ENCODE measurements at regions not wholly inside any gene's neighbourhood (a gene's known extent, or its start where the extent isn't known, plus 50 kb on each side); places are given as distances from the start of the nearest gene placed in this dataset.
"Not testable (repeated sequence)": the region's sequence is repeated elsewhere in the genome, so short reads cannot be mapped to it uniquely, and the experiment has no call there.

DNA sequence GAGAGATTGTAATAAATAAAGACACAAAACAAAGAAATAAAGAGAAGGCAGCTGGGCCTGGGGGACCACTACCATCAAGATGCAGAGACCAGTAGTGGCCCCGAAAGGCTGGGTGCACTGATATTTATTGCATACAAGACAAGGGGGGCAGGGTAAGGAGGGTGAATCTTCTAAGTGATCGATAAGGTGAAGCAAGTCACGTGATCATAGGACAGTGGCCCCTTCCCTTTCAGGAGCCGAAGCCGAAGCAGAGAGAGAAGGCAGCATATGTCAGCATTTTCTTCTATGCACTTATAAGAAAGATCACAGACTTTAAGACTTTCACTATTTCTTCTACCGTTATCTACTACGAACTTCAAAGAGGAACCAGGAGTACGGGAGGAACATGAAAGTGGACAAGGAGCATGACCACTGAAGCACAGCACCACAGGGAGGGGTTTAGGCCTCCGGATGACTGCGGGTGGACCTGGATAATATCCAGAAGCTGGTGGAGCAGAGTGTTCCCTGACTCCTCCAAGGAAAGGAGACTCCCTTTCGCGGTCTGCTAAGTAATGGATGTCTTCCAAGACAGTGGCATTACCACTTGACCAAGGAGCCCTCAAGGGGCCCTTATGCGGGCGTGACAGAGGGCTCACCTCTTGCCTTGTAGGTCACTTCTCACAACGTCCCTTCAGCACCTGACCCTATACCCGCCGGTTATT is 126.4 kb downstream of the RBM46 start:
- H3K36me3 Mint-ChIP-seq (ENCODE audit: low read depth); H3K27me3 Mint-ChIP-seq (ENCODE audit: low read depth); H3K4me1 Mint-ChIP-seq (ENCODE audit: low read depth); H3K4me3 Mint-ChIP-seq (ENCODE audit: low read depth); H3K9me3 Mint-ChIP-seq; DNase-seq (ENCODE audit: low spot score); H3K27ac Mint-ChIP-seq; intact Hi-C loops (cut with micrococcal nuclease): not testable (repeated sequence)

DNA sequence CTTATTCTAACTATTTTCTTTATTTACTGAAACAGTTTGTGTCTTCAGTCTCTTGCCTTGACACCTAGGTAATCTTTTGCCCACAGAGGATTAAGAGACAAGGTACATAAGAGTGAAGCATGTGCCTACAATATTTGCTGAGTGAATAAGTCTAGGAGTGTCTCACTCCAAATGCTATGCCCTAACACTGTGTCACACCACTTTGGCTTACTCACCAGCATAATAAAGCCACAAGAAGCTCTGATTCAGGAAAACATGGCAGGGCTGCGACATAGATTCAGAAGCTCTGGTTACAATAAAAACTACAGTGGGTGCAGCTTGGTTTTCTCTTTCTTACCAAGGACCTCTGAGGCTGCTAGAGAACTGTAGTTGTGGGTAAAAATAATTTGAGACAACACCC is 127.1 kb downstream of the RBM46 start:
- Mint-ChIP-seq H3K9me3 (no peaks in the 10 kb centered on the region), H3K27ac (no peak overlapping the region), H3K4me1 (ENCODE audit: low read depth) (no peaks in the 10 kb centered on the region), H3K4me3 (ENCODE audit: low read depth) (no peak overlapping the region), H3K36me3 (ENCODE audit: low read depth) (no peaks in the 10 kb centered on the region), H3K27me3 (ENCODE audit: low read depth) (no peaks in the 10 kb centered on the region)
- no peak for DNase-seq (ENCODE audit: low spot score)
- intact Hi-C loops (cut with micrococcal nuclease) = no loop called here

DNA sequence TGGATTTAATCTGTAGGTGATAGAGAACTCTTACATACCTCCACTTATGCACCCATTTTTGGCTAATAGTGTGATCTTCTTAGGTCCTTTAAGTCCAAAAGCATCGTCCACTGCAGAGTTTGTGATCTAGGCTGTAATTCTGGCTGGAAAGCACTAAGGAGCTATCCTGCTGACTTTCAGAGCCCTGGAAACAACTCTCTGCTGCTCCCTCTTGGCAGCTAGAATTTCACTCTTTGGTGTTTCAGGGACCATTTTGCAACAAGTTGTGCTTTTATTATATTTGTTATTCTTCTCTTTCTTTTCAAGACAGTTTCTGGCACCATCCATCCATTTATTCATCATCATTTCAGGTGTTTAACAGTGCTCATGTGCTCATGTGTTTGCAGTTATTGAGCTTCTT is 130.0 kb downstream of the RBM46 start:
- H3K9me3 Mint-ChIP-seq = no peaks in the 10 kb centered on the region
- intact Hi-C loops (cut with micrococcal nuclease) = no loop called here

DNA sequence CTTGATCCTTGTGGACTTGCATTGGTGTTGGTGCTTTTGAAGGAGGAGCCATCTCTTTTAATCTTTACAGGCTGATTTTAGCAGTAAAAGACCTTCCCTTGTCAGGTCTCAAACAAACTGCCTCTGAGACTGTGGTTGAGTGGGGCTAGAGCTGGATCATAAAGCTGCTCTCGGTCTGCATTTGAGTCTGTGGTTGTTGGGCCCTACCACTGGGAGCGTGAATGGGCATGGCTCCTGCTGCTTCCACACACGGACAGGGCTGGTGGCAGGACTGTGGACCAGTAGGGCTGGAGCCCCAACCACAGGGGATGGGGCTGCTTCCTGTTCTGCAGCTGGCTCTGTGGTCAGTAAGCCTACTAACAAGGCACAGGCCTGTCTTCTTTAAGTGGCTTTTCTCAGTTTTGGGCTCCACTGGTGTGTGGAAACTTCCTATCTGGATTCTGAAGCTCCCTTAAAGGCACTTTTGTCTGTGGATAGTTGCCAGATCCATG is 130.6 kb downstream of the RBM46 start:
- intact Hi-C loops (cut with micrococcal nuclease) = no loop called here
- Mint-ChIP-seq H3K9me3 (no peaks in the 10 kb centered on the region), H3K36me3 (ENCODE audit: low read depth) (no peaks in the 10 kb centered on the region), H3K27ac (no peak overlapping the region), H3K4me1 (ENCODE audit: low read depth) (no peaks in the 10 kb centered on the region), H3K4me3 (ENCODE audit: low read depth) (no peak overlapping the region), H3K27me3 (ENCODE audit: low read depth) (no peaks in the 10 kb centered on the region)
- DNase-seq (ENCODE audit: low spot score) = no peak

More for the DNA sequence above, 130.0 kb downstream of the RBM46 start:
- no peaks in the 10 kb centered on the region for H3K27me3 Mint-ChIP-seq (ENCODE audit: low read depth)
- DNase-seq (ENCODE audit: low spot score) = no peak
- no peaks in the 10 kb centered on the region for H3K4me1 Mint-ChIP-seq (ENCODE audit: low read depth)
- H3K36me3 Mint-ChIP-seq (ENCODE audit: low read depth) = no peaks in the 10 kb centered on the region
- no peak overlapping the region for H3K4me3 Mint-ChIP-seq (ENCODE audit: low read depth)
- no peak overlapping the region for H3K27ac Mint-ChIP-seq

DNA sequence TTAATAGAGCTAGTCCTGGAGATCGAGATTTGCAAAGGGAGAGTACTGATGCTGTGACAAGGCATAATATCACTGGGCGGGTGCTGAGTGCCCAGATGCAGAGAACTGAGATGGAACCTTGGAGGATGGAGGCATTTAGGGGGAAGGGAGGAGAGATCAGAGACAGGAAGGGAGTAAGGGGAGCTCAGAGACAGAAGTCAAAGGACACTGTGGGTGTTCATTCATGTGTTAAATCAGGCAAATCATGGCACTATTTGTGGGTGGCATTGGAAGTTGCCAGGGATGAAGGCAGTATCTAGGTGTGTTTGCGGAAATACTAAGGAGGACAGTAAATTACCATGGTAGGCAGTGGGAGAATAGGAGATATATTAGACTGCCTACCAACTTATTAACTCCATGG is 135.0 kb downstream of the RBM46 start:
- no peak overlapping the region for H3K27ac Mint-ChIP-seq
- no peak for DNase-seq (ENCODE audit: low spot score)
- H3K9me3 Mint-ChIP-seq = no peaks in the 10 kb centered on the region
- H3K27me3 Mint-ChIP-seq (ENCODE audit: low read depth) = no peaks in the 10 kb centered on the region
- no peak overlapping the region for H3K4me3 Mint-ChIP-seq (ENCODE audit: low read depth)
- no peaks in the 10 kb centered on the region for H3K36me3 Mint-ChIP-seq (ENCODE audit: low read depth)
- H3K4me1 Mint-ChIP-seq (ENCODE audit: low read depth) = no peaks in the 10 kb centered on the region
- intact Hi-C loops (cut with micrococcal nuclease) = no loop called here

DNA sequence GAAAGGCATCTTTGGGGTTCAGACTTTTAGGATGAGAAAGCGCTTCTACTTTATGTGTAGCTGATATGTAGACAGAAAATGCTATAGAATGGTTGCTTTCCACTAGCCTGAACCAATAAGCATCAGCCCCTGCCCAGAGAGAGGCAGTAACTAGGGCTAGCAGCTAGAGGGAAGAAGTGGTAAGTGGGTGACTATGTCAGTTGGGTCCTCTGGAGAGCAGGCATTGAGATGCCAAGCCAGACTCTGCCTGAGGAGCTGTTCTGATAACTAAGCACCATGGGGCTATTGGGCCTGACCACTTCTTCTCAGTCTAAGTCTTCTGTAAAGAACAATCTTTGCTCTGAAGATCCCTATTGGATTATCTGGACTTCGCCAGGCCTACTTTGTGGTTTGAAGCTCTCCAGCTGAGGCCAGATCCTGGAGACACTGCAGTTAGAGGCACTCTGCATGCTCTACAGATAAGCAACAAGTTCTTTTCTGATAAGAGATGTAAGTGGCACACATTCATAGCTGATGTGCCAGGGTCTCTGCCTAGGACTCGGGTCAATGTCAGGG is 146.1 kb downstream of the RBM46 start:
- H3K9me3 Mint-ChIP-seq = no peaks in the 10 kb centered on the region
- intact Hi-C loops (cut with micrococcal nuclease) = no loop called here
- H3K36me3 Mint-ChIP-seq (ENCODE audit: low read depth) = no peaks in the 10 kb centered on the region
- no peak for DNase-seq (ENCODE audit: low spot score)
- no peaks in the 10 kb centered on the region for H3K4me1 Mint-ChIP-seq (ENCODE audit: low read depth)
- no peaks in the 10 kb centered on the region for H3K27me3 Mint-ChIP-seq (ENCODE audit: low read depth)
- H3K4me3 Mint-ChIP-seq (ENCODE audit: low read depth) = no peak overlapping the region
- H3K27ac Mint-ChIP-seq = no peak overlapping the region

DNA sequence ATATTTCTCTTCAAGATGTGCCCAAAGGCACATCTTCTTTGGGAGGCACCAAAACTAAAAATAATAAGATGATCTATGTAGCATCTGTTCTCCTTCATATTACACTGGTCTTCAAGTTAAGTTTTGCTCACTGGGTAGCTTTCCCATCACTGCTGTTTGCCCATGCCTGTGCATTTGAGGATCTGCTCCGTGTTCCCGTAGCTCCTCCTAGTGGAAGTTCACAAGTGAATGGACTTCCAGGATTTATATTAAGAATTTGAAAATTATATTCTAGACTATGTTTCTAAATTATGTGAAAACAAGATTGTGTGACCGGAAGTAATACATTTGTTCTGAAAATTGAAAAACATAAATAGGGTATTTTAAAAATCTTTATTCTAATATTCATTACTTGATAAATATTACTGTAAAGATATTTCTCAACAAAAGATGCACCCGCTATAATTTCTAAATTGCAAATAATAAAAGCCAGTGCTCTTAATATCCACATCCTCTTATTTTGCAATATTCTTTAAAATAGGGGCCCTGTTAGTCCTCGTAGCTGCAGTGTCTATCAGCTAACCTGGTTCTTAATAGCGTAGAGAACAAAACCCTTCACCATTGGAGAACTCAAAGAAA is 147.7 kb downstream of the RBM46 start:
- Mint-ChIP-seq H3K36me3 (ENCODE audit: low read depth) (no peaks in the 10 kb centered on the region), H3K27ac (no peak overlapping the region), H3K4me1 (ENCODE audit: low read depth) (no peaks in the 10 kb centered on the region), H3K4me3 (ENCODE audit: low read depth) (no peak overlapping the region), H3K9me3 (peaks cover 5% of the 10 kb centered on the region), H3K27me3 (ENCODE audit: low read depth) (no peaks in the 10 kb centered on the region)
- intact Hi-C loops (cut with micrococcal nuclease) = no loop called here
- DNase-seq (ENCODE audit: low spot score) = no peak

DNA sequence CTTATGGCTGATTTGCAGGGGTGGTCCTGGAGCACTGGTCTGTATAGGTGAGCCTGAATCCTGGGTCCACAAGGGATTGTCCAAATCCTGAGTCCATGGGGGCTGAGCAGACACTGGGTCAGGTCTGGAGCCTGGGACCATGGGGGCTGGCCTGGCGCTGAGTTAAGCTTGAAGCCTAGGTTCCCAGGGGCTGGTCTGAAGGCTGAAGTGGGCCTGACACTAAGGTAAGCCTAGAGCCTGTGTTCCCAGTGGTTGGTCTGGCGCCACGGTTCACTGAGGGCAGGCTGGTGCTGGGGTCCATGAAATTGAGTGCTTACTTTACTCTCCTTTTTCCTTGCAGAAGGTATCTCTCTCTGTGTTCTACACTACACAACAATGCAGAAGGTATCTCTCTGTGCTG is 155.8 kb downstream of the RBM46 start:
- intact Hi-C loops (cut with micrococcal nuclease) = no loop called here

DNA sequence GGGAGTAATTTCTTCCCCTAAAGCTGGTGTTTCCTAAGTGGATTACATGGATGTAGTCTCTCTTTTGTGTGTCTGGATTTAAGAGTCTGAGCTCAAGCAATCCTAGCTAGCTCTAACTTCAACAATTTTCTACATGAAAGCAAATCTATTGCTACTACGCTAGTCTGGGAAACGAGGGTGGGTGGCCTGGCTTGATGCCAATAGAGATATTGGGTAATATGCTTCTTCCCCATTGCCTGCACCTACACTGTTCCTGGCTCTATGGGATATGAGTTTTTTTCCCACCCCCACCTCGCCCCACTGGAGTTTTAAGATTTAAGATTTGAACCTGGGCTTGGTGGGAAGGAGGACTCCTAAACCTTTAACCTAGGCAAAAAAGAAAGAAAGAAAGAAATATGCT is 158.8 kb downstream of the RBM46 start:
- H3K4me3 Mint-ChIP-seq (ENCODE audit: low read depth) = no peak overlapping the region
- intact Hi-C loops (cut with micrococcal nuclease) = no loop called here
- no peaks in the 10 kb centered on the region for H3K4me1 Mint-ChIP-seq (ENCODE audit: low read depth)
- no peaks in the 10 kb centered on the region for H3K27me3 Mint-ChIP-seq (ENCODE audit: low read depth)
- H3K27ac Mint-ChIP-seq = no peak overlapping the region
- DNase-seq (ENCODE audit: low spot score) = no peak
- no peaks in the 10 kb centered on the region for H3K36me3 Mint-ChIP-seq (ENCODE audit: low read depth)
- H3K9me3 Mint-ChIP-seq = no peaks in the 10 kb centered on the region

More for the DNA sequence above, 155.8 kb downstream of the RBM46 start:
- Mint-ChIP-seq H3K9me3 (peaks cover 5% of the 10 kb centered on the region), H3K4me1 (ENCODE audit: low read depth) (no peaks in the 10 kb centered on the region), H3K36me3 (ENCODE audit: low read depth) (no peaks in the 10 kb centered on the region), H3K4me3 (ENCODE audit: low read depth) (no peak overlapping the region), H3K27ac (no peak overlapping the region), H3K27me3 (ENCODE audit: low read depth) (no peaks in the 10 kb centered on the region)
- DNase-seq (ENCODE audit: low spot score) = no peak

DNA sequence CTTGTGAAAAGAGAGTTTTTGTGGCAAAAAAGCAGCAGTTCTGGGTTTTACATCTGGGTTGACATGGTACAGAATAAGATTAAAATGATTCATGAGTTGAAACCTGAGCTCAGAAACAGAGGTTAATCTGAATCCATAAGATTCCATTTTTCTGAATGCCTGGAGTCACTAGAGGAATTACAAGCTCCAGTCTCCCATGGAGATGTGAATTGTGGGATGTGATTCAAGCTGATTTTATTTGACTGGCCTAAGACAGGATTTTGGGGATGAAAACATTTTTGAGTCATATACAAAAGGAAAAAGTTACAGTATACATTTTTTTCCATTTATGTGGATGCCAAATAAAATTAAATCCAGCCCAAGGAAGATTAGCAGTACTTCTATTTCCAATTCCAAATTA is 161.1 kb downstream of the RBM46 start:
- no peak for DNase-seq (ENCODE audit: low spot score)
- no peak overlapping the region for H3K4me3 Mint-ChIP-seq (ENCODE audit: low read depth)
- no peaks in the 10 kb centered on the region for H3K4me1 Mint-ChIP-seq (ENCODE audit: low read depth)
- intact Hi-C loops (cut with micrococcal nuclease) = no loop called here
- no peaks in the 10 kb centered on the region for H3K9me3 Mint-ChIP-seq
- no peak overlapping the region for H3K27ac Mint-ChIP-seq
- H3K27me3 Mint-ChIP-seq (ENCODE audit: low read depth) = no peaks in the 10 kb centered on the region
- no peaks in the 10 kb centered on the region for H3K36me3 Mint-ChIP-seq (ENCODE audit: low read depth)

DNA sequence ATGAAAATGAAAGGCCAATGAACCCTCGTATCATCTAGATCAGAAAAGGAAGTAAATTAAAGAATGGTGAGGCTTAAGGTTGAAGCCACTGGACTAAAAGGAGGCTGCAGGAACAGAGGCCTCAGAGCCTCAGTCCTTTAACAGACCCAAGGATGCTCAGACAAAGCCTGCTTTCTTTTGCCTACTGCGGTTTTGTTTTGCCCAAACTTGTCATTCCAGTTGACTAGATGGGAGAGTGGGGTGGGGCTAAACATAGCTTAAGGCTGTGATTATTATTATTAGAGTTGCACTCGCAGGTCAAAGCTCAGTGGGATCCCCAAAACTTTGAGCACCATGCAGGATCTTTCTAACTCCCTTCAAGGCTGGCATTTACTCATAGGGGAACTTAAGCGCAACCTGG is 163.9 kb downstream of the RBM46 start:
- no peaks in the 10 kb centered on the region for H3K9me3 Mint-ChIP-seq
- no peak overlapping the region for H3K27ac Mint-ChIP-seq
- no peak overlapping the region for H3K4me3 Mint-ChIP-seq (ENCODE audit: low read depth)
- intact Hi-C loops (cut with micrococcal nuclease) = no loop called here
- no peaks in the 10 kb centered on the region for H3K36me3 Mint-ChIP-seq (ENCODE audit: low read depth)
- no peaks in the 10 kb centered on the region for H3K4me1 Mint-ChIP-seq (ENCODE audit: low read depth)
- DNase-seq (ENCODE audit: low spot score) = no peak
- no peaks in the 10 kb centered on the region for H3K27me3 Mint-ChIP-seq (ENCODE audit: low read depth)

DNA sequence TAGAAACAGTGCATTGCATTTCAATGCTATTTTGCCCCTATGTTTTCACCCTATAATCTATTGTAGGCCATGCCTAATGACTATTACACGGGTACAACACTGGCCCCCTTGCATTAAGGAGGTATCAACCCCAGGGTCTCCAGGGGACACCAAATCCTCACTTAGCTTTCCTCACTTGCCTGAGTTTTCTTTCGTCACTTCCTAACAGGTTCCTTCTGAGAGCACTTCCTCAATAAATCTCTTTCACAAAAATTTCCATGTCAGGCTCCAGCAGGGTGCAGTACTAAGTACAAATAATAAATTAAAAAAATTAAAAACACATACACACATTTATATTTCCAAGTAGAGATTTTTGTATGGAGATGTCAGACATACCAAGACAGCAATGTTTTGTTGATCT is 165.0 kb downstream of the RBM46 start:
- Mint-ChIP-seq H3K36me3 (ENCODE audit: low read depth) (no peaks in the 10 kb centered on the region), H3K9me3 (no peaks in the 10 kb centered on the region), H3K27ac (no peak overlapping the region), H3K27me3 (ENCODE audit: low read depth) (no peaks in the 10 kb centered on the region), H3K4me3 (ENCODE audit: low read depth) (no peak overlapping the region), H3K4me1 (ENCODE audit: low read depth) (no peaks in the 10 kb centered on the region)
- DNase-seq (ENCODE audit: low spot score) = no peak
- intact Hi-C loops (cut with micrococcal nuclease) = no loop called here

DNA sequence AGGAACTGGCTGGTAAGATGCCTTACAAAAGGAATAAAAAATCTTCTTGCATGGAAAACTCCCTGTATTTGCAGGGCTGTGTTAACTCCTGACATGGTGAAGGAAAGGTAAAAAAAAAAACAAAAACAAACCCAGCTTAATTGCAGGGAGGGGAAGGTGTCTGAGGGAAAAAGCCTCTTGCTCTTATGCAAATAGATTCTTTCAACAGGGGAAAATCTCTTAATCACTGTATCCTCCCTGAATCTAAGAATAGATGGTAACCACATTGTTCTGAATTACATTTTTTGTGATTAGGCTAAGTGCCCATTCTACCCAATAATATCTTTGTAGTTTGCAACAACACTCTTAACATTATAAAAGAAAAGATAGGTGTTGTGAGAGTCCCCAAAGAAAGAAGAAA is 172.6 kb downstream of the RBM46 start:
- H3K27me3 Mint-ChIP-seq (ENCODE audit: low read depth) = no peaks in the 10 kb centered on the region
- no peak overlapping the region for H3K4me3 Mint-ChIP-seq (ENCODE audit: low read depth)
- no peaks in the 10 kb centered on the region for H3K4me1 Mint-ChIP-seq (ENCODE audit: low read depth)
- intact Hi-C loops (cut with micrococcal nuclease) = no loop called here
- no peaks in the 10 kb centered on the region for H3K9me3 Mint-ChIP-seq
- no peak for DNase-seq (ENCODE audit: low spot score)
- no peaks in the 10 kb centered on the region for H3K36me3 Mint-ChIP-seq (ENCODE audit: low read depth)
- H3K27ac Mint-ChIP-seq = no peak overlapping the region

All from activated T-helper 2 cell treated with anti-CD3 and anti-CD28 coated beads, Interferon-gamma antibody, Interleukin-2, Interleukin-4, amounts not matched to agents 10 μg/mL and 5 μg/mL and 100 μg/mL, durations not matched to agents 14 hours and 24 hours and 36 hours (primary cell).